C4-2B (cell line): ENCODE measurements at regions not wholly inside any gene's neighbourhood (a gene's known extent, or its start where the extent isn't known, plus 50 kb on each side); places are given as distances from the start of the nearest gene placed in this dataset.

ENCODE experiments used
- ZFX ChIP-seq: fragments of 450-650 bp; IDR thresholded peaks from 2 replicates; pipeline ENCODE4 v1.6.1; 2017
- TF ChIP-seq, protein P1 (sequence below): fragments of 450-650 bp; conservative IDR thresholded peaks from 2 replicates; pipeline ENCODE4 v1.5.1; 2017; ENCODE audit warnings: mild to moderate bottlenecking

GRCh38 chr15:47410247-47410646 lies 307.1 kb upstream of the SEMA6D start:
- TF ChIP-seq, protein P1, sequence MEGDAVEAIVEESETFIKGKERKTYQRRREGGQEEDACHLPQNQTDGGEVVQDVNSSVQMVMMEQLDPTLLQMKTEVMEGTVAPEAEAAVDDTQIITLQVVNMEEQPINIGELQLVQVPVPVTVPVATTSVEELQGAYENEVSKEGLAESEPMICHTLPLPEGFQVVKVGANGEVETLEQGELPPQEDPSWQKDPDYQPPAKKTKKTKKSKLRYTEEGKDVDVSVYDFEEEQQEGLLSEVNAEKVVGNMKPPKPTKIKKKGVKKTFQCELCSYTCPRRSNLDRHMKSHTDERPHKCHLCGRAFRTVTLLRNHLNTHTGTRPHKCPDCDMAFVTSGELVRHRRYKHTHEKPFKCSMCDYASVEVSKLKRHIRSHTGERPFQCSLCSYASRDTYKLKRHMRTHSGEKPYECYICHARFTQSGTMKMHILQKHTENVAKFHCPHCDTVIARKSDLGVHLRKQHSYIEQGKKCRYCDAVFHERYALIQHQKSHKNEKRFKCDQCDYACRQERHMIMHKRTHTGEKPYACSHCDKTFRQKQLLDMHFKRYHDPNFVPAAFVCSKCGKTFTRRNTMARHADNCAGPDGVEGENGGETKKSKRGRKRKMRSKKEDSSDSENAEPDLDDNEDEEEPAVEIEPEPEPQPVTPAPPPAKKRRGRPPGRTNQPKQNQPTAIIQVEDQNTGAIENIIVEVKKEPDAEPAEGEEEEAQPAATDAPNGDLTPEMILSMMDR: no peak
- no peak for TF ChIP-seq ZFX
